Esophagus squamous epithelium (tissue), 5 donors: ENCODE measurements at regions not wholly inside any gene's neighbourhood (a gene's known extent, or its start where the extent isn't known, plus 50 kb on each side); places are given as distances from the start of the nearest gene placed in this dataset.

ENCODE experiments used
- DNase-seq: peaks from one replicate; lab custom pipeline; 2025; lab: John Stamatoyannopoulos, UW
- H3K27ac ChIP-seq, 4 donors: fragments of 200-600 bp; sonication (generic); one replicate each; pipeline ENCODE4 v1.5.1; 2016 to 2019; ENCODE audit warnings: mild to moderate bottlenecking in 1 of 4
- H3K27me3 ChIP-seq, 4 donors: fragments of 200-600 bp; sonication (generic); 1 replicate in 3 of 4; 2 replicates in 1 of 4; pipeline versions ENCODE4 v1.5.1 to v1.6.0; 2017 to 2021; ENCODE audit warnings: antibody characterized with exemption in 1 of 4
- H3K36me3 ChIP-seq, 3 donors: fragments of 200-600 bp; sonication (generic); one replicate each; pipeline ENCODE4 v1.5.1; 2016 to 2019
- H3K4me1 ChIP-seq, 3 donors: fragments of 200-600 bp; sonication (generic); one replicate each; pipeline ENCODE4 v1.5.1; 2017 to 2019
- H3K4me3 ChIP-seq, 4 donors: fragments of 200-600 bp; sonication (generic); 1 replicate in 3 of 4; 2 replicates in 1 of 4; pipeline ENCODE4 v1.5.1; 2016 to 2019; ENCODE audit warnings: mild to moderate bottlenecking in 2 of 4, moderate library complexity in 1 of 4
- H3K9me3 ChIP-seq, 3 donors: fragments of 200-600 bp; sonication (generic); one replicate each; pipeline ENCODE4 v1.5.1; 2016 to 2019
- CTCF ChIP-seq, 6 experiments: fragments of 450-650 bp in 4 of 6; fragments of 200-600 bp in 2 of 6; sonication (generic) in 2 of 6; IDR thresholded peaks; one replicate each; pipeline ENCODE4 v1.5.1; 2016 to 2019; ENCODE audit warnings: antibody characterized with exemption in 6 of 6, mild to moderate bottlenecking in 4 of 6, moderate library complexity in 4 of 6
- POLR2A ChIP-seq, 4 donors: fragments of 450-650 bp; IDR thresholded peaks; one replicate each; pipeline ENCODE4 v1.6.1; 2017; ENCODE audit warnings: antibody characterized with exemption in 4 of 4, mild to moderate bottlenecking in 4 of 4, moderate library complexity in 3 of 4
- WGBS, 2 donors: methylation state at CpG; one replicate each; pipeline ENCODE4 v1.1.5; 2018; 5-methylcytosine and 5-hydroxymethylcytosine counted together
- intact Hi-C: fragments of 100-400 bp; cut with DNase I; formaldehyde crosslinking; loops from one replicate; pipeline ENCODE4 v1.15.0; 2022
- donor health status: DM: yes; HTN: yes; CAD: no.

GRCh38 chr10:23523251-23523650 is 84.4 kb downstream of the OTUD1 start:
- H3K27me3 ChIP-seq: no peaks in the 10 kb centered on the region
- H3K9me3 ChIP-seq: peaks cover 0 to 5% (median 0%) of the 10 kb centered on the region in 3 donors
- WGBS, 2 donors: 27 to 53% methylated on average over 2 to 3 of the region's 4 CpGs
- no peak overlapping the region for H3K4me3 ChIP-seq
- TF ChIP-seq CTCF (IDR thresholded peaks at IDR 0.05) (no peak), POLR2A (IDR thresholded peaks at IDR 0.05) (no peak)
- DNase-seq: no peak
- H3K4me1 ChIP-seq: no peaks in the 10 kb centered on the region
- intact Hi-C loops: no loop called here
- H3K36me3 ChIP-seq: no peaks in the 10 kb centered on the region
- H3K27ac ChIP-seq: no peak overlapping the region

DNA sequence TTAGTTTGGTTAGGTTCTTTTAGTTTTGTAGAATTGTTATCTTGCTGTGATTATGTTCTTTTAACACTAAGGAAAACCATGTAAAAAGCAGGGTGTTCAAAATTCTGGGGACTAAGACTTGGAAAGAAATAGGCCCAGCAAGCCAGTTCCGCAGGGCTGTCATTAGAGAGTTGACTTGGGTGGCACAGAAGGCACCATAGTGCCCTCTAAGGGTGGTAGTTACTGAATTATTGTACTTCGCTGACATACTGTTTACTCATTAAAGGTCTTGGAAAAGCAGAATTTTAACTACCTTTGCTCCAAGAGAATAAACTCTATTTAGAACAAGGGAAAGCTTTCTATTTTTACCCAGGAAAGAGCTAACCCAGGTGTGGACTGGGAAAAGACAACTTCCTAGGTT is 86.5 kb downstream of the OTUD1 start:
- H3K9me3 ChIP-seq: peaks cover 0 to 5% (median 0%) of the 10 kb centered on the region in 3 donors
- no peak overlapping the region for H3K4me3 ChIP-seq
- intact Hi-C loops: loop anchor here (5.0 kb wide), 1 partner anchor 213 kb away; no protein-coding TSS in a partner anchor
- WGBS, 2 donors: 40 to 42% methylated on average over 2 of the region's 2 CpGs
- peaks cover 0 to 1% (median 0%) of the 10 kb centered on the region in 3 donors for H3K4me1 ChIP-seq
- no peaks in the 10 kb centered on the region for H3K27me3 ChIP-seq
- no peak for DNase-seq
- TF ChIP-seq CTCF (IDR thresholded peaks at IDR 0.05): peak in 5 of 6 experiments; percentile 21 to 64 (median 47)
- no peak for TF ChIP-seq POLR2A (IDR thresholded peaks at IDR 0.05)
- no peaks in the 10 kb centered on the region for H3K36me3 ChIP-seq
- no peak overlapping the region for H3K27ac ChIP-seq

DNA sequence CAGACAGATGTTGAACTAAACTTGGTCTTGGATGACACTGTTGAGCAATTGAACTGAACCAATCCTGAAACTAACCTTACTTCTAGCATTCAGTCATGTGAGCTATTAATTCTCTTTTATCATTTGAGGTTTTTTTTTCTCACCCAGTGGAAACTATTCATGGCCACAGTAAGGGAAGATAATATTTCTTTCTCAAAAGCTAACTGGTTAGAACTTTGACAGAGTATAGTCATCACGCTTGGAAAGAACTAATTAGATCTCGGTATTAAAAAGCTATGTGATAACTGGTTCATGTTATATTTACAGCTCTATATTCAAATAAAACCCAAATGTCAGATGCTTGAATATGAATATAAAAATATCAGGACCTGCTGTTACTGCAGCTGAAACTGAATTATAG is 89.5 kb downstream of the OTUD1 start:
- WGBS, 2 donors: 92 to 95% methylated on average over 2 of the region's 2 CpGs

GRCh38 chr10:23529625-23530024 is 90.8 kb downstream of the OTUD1 start:
- Histone ChIP-seq H3K4me3 (no peak overlapping the region), H3K36me3 (no peaks in the 10 kb centered on the region), H3K9me3 (no peaks in the 10 kb centered on the region), H3K4me1 (peaks cover 0 to 13% (median 0%) of the 10 kb centered on the region in 3 donors), H3K27ac (no peak overlapping the region), H3K27me3 (no peaks in the 10 kb centered on the region)
- intact Hi-C loops: loop anchor here (5.0 kb wide), 1 partner anchor 217 kb away; no protein-coding TSS in a partner anchor
- TF ChIP-seq CTCF (IDR thresholded peaks at IDR 0.05): no peak
- WGBS, 2 donors: 64 to 74% methylated on average over 5 of the region's 5 CpGs
- no peak for DNase-seq

More for the DNA sequence above, 89.5 kb downstream of the OTUD1 start:
- H3K4me1 ChIP-seq: peaks cover 0 to 13% (median 0%) of the 10 kb centered on the region in 3 donors
- H3K4me3 ChIP-seq: no peak overlapping the region
- no peaks in the 10 kb centered on the region for H3K36me3 ChIP-seq
- no peak overlapping the region for H3K27ac ChIP-seq
- no peaks in the 10 kb centered on the region for H3K27me3 ChIP-seq
- DNase-seq: no peak
- no peaks in the 10 kb centered on the region for H3K9me3 ChIP-seq
- no peak for TF ChIP-seq CTCF (IDR thresholded peaks at IDR 0.05)
- no peak for TF ChIP-seq POLR2A (IDR thresholded peaks at IDR 0.05)
- intact Hi-C loops: loop anchor here (5.0 kb wide), 1 partner anchor 216 kb away; no protein-coding TSS in a partner anchor

DNA sequence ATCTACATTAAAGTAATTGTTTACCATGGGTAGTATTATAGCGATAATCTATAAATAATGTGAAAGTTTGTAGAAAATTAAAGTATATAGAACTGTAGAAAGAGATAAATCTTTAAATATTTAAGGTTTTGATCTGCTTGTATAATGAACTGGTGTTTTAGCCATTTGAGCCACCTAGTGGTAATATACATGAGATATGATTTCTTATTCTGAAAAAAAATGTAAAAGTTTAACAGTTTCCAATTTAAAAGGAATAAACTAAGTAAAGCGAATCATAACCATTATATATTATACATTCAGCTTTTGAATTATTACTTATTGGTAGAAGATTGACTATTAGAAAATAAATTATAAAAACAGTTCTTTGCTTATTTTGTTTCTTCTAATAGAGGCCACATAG is 91.2 kb downstream of the OTUD1 start:
- H3K9me3 ChIP-seq: no peaks in the 10 kb centered on the region
- H3K27me3 ChIP-seq: no peaks in the 10 kb centered on the region
- 58 to 62% methylated on average over 2 of the region's 2 CpGs for WGBS, 2 donors
- intact Hi-C loops: no loop called here
- no peak overlapping the region for H3K27ac ChIP-seq
- H3K36me3 ChIP-seq: no peaks in the 10 kb centered on the region
- no peak for DNase-seq
- H3K4me1 ChIP-seq: peaks cover 0 to 13% (median 0%) of the 10 kb centered on the region in 3 donors
- no peak overlapping the region for H3K4me3 ChIP-seq
- TF ChIP-seq CTCF (IDR thresholded peaks at IDR 0.05): peak in 4 of 6 experiments; percentile 25 to 43 (median 31)
- TF ChIP-seq POLR2A (IDR thresholded peaks at IDR 0.05): no peak
